Mesenchymal stem cell (in vitro differentiated cells and primary cell): ENCODE measurements at regions not wholly inside any gene's neighbourhood (a gene's known extent, or its start where the extent isn't known, plus 50 kb on each side); places are given as distances from the start of the nearest gene placed in this dataset.

Source experiments
- DNase-seq: peaks from one replicate; pipeline ENCODE4 v3.0.0-alpha.2; 2013
- H2AFZ ChIP-seq: one replicate; pipeline ENCODE4 v1.6.1; 2013; ENCODE audit warnings: low read depth, mild to moderate bottlenecking, control low read depth, inconsistent platforms, low read length, moderate library complexity
- H2AK5ac ChIP-seq: 2 replicates; pipeline ENCODE4 v1.6.1; 2013; ENCODE audit warnings: low read length, moderate library complexity, mild to moderate bottlenecking, inconsistent platforms; ENCODE audit not compliant: severe bottlenecking
- H2BK120ac ChIP-seq: one replicate; pipeline ENCODE4 v1.6.1; 2013; ENCODE audit warnings: low read depth, mild to moderate bottlenecking, inconsistent platforms, low read length, moderate library complexity
- H2BK12ac ChIP-seq, 2 experiments: one replicate each; pipeline ENCODE4 v1.6.1; 2013; ENCODE audit warnings: inconsistent platforms in 2 of 2, low read length in 2 of 2, mild to moderate bottlenecking in 2 of 2, moderate library complexity in 2 of 2, control low read depth in 1 of 2
- H2BK15ac ChIP-seq: one replicate; pipeline ENCODE4 v1.6.1; 2013; ENCODE audit warnings: mild to moderate bottlenecking, low read depth, inconsistent platforms; ENCODE audit not compliant: poor library complexity, severe bottlenecking
- H2BK5ac ChIP-seq: 2 replicates; pipeline ENCODE4 v1.6.1; 2013; ENCODE audit warnings: low read depth, mild to moderate bottlenecking, low read length, control low read depth, inconsistent platforms; ENCODE audit not compliant: poor library complexity, severe bottlenecking
- H3K14ac ChIP-seq, 2 experiments: one replicate each; pipeline ENCODE4 v1.6.1; 2013; ENCODE audit warnings: inconsistent platforms in 2 of 2, low read length in 2 of 2, control low read depth in 1 of 2, mild to moderate bottlenecking in 1 of 2, moderate library complexity in 1 of 2
- H3K18ac ChIP-seq, 2 experiments: one replicate each; pipeline ENCODE4 v1.6.1; 2013; ENCODE audit warnings: inconsistent platforms in 2 of 2, low read length in 2 of 2, control low read depth in 1 of 2, low read depth in 1 of 2, mild to moderate bottlenecking in 1 of 2
- H3K23ac ChIP-seq, 2 experiments: one replicate each; pipeline ENCODE4 v1.6.1; 2013; ENCODE audit warnings: inconsistent platforms in 2 of 2, low read length in 2 of 2, mild to moderate bottlenecking in 2 of 2, moderate library complexity in 2 of 2, control low read depth in 1 of 2
- H3K27ac ChIP-seq: 2 replicates; pipeline ENCODE4 v1.5.1; 2013; ENCODE audit warnings: mild to moderate bottlenecking, moderate library complexity, low read length, control low read depth, inconsistent platforms; ENCODE audit not compliant: poor library complexity, severe bottlenecking
- H3K27me3 ChIP-seq, 2 experiments: 2 replicates each; pipeline versions ENCODE4 v1.6.1 to v1.7.0; 2013; ENCODE audit warnings: low read length in 2 of 2, mild to moderate bottlenecking in 2 of 2, moderate library complexity in 2 of 2, control low read depth in 1 of 2, inconsistent platforms in 1 of 2; ENCODE audit not compliant: control insufficient read depth in 1 of 2, insufficient read depth in 1 of 2
- H3K36me3 ChIP-seq, 2 experiments: 2 replicates each; pipeline versions ENCODE4 v1.6.1 to v1.7.0; 2013; ENCODE audit warnings: low read length in 2 of 2, control low read depth in 1 of 2, inconsistent platforms in 1 of 2, low read depth in 1 of 2, mild to moderate bottlenecking in 1 of 2; ENCODE audit not compliant: insufficient read depth in 2 of 2, control insufficient read depth in 1 of 2
- H3K4ac ChIP-seq, 2 experiments: one replicate each; pipeline ENCODE4 v1.6.1; 2013; ENCODE audit warnings: inconsistent platforms in 2 of 2, low read length in 2 of 2, mild to moderate bottlenecking in 2 of 2, moderate library complexity in 2 of 2, control low read depth in 1 of 2, low read depth in 1 of 2
- H3K4me1 ChIP-seq: 2 replicates; pipeline ENCODE4 v1.6.1; 2013; ENCODE audit warnings: low read depth, low read length, control low read depth; ENCODE audit not compliant: control insufficient read depth, insufficient read depth
- H3K4me2 ChIP-seq: 2 replicates; pipeline ENCODE4 v1.6.1; 2013; ENCODE audit warnings: low read length, mild to moderate bottlenecking, inconsistent platforms; ENCODE audit not compliant: poor library complexity, severe bottlenecking
- H3K4me3 ChIP-seq, 2 experiments: 2 replicates each; pipeline versions ENCODE4 v1.5.1 to v1.7.0; 2013; ENCODE audit warnings: low read length in 2 of 2, mild to moderate bottlenecking in 2 of 2, control low read depth in 1 of 2, low read depth in 1 of 2; ENCODE audit not compliant: insufficient read depth in 1 of 2
- H3K79me1 ChIP-seq: replicated peaks from 2 replicates; pipeline ENCODE4 v1.6.1; 2013; ENCODE audit warnings: mild to moderate bottlenecking, control low read depth, low read length, inconsistent platforms; ENCODE audit not compliant: poor library complexity, severe bottlenecking
- H3K9ac ChIP-seq: 2 replicates; pipeline ENCODE4 v1.7.0; 2013; ENCODE audit warnings: mild to moderate bottlenecking, low read length, moderate library complexity
- H3K9me3 ChIP-seq: 2 replicates; pipeline ENCODE4 v1.7.0; 2013; ENCODE audit warnings: mild to moderate bottlenecking, low read length; ENCODE audit not compliant: control insufficient read depth
- H4K8ac ChIP-seq: one replicate; pipeline ENCODE4 v1.6.1; 2013; ENCODE audit warnings: inconsistent platforms, mild to moderate bottlenecking, low read length, moderate library complexity
- H4K91ac ChIP-seq: one replicate; pipeline ENCODE4 v1.6.1; 2013; ENCODE audit warnings: mild to moderate bottlenecking, low read length, inconsistent platforms
- WGBS: methylation state at CpG from one replicate; pipeline ENCODE4 v1.1.7; 2013; ENCODE audit warnings: mixed read lengths; 5-methylcytosine and 5-hydroxymethylcytosine counted together

DNA sequence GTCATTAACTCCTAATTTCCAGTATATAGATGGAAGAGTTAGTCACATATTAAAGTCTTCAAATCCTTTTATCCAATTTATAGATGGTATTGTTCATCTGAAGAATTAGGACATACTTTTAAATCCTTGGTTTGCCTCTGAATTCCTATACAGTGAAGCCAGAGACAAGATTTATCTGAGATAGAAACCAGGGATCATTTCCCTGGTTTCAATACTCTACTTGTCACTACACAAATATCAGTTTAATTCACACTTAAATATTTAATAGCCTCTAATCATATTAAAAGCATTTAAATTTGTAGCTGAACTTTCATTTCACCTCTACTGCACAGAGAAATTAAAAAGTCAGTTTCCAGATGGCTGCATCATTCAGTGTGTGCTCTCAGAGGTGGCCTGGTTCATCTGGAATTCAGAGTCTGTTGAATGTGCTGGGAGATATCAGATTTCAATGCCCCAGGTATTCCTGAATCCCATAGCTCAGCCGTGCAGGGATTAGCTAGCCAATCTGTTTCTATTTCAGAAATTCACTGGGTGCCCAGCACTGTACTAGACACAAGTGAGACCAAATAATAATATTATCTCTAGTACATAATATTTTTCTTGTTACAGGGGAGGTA lies 344.3 kb downstream of the AASDHPPT start:
- Histone ChIP-seq H3K4ac (no peak overlapping the region), H2BK12ac (no peak overlapping the region), H4K91ac (no peak overlapping the region), H3K27me3 (no peaks in the 10 kb centered on the region), H2BK5ac (no peak overlapping the region), H3K9me3 (no peaks in the 10 kb centered on the region), H3K4me2 (no peak overlapping the region), H3K36me3 (no peaks in the 10 kb centered on the region), H3K9ac (no peak overlapping the region), H2AK5ac (no peak overlapping the region), H2BK120ac (no peak overlapping the region), H2BK15ac (no peak overlapping the region), H3K14ac (no peak overlapping the region), H2AFZ (no peak overlapping the region), H3K23ac (no peak overlapping the region), H3K27ac (no peak overlapping the region), H3K4me3 (no peak overlapping the region), H4K8ac (no peak overlapping the region), H3K4me1 (peaks cover 1% of the 10 kb centered on the region), H3K18ac (no peak overlapping the region), H3K79me1 (no peaks in the 10 kb centered on the region)
- DNase-seq: no peak
- 80% methylated on average over 1 of the region's 1 CpG for WGBS

DNA sequence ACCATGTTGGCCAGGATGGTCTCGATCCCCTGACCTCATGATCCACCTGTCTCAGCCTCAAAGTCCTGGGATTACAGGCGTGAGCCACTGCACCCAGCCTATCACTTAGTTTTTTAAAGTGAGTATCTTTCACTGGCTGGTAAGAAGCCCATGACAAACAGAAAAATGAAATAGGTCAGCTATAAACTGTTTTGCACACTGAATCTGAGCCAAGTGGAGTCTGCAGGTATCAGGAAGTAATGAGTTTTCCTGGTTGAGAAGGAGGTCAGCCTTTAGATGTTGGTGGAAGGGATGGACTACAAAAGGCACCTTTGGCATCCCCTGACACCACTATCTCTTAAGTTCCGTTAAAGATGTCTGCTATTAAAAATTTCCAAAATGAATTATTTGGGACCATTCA lies 345.1 kb downstream of the AASDHPPT start:
- Histone ChIP-seq H2BK12ac (no peak overlapping the region), H3K4ac (no peak overlapping the region), H3K9ac (no peak overlapping the region), H3K18ac (no peak overlapping the region), H4K8ac (no peak overlapping the region), H3K36me3 (no peaks in the 10 kb centered on the region), H2BK5ac (no peak overlapping the region), H2BK15ac (no peak overlapping the region), H3K79me1 (no peaks in the 10 kb centered on the region), H3K4me2 (no peak overlapping the region), H3K4me3 (no peak overlapping the region), H3K4me1 (peaks cover 1% of the 10 kb centered on the region), H2AK5ac (no peak overlapping the region), H3K9me3 (no peaks in the 10 kb centered on the region), H2BK120ac (no peak overlapping the region), H3K23ac (no peak overlapping the region), H3K27me3 (no peaks in the 10 kb centered on the region), H4K91ac (no peak overlapping the region), H3K27ac (no peak overlapping the region), H2AFZ (no peak overlapping the region), H3K14ac (no peak overlapping the region)
- 96% methylated on average over 2 of the region's 3 CpGs for WGBS
- no peak for DNase-seq

DNA sequence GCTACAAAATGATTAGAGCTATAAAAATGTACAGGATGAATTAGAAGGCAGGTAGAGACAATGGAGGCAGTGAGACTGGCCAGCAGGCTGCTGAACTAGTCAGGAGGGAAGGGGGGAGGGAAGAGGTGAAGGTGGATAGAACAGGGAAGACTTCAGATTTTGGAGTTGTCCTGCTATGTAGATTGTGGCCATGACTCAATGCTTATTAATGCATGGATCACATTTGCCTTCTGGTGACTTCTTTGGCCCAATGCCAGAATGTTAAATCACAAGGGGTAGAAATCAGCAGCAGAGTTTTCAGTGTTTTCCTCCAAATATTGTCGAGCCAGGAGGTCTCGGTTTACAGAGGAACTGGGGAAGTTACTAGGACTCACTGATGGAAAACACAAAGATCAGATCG lies 346.6 kb downstream of the AASDHPPT start:
- no peak overlapping the region for H4K8ac ChIP-seq
- no peak overlapping the region for H2BK12ac ChIP-seq
- no peak overlapping the region for H4K91ac ChIP-seq
- no peak overlapping the region for H3K23ac ChIP-seq
- DNase-seq: peak; percentile 38
- H3K27me3 ChIP-seq: no peaks in the 10 kb centered on the region
- H3K18ac ChIP-seq: no peak overlapping the region
- peak overlapping the region; percentile 21 for H3K4me2 ChIP-seq
- H3K14ac ChIP-seq: no peak overlapping the region
- no peaks in the 10 kb centered on the region for H3K79me1 ChIP-seq
- no peak overlapping the region for H2BK5ac ChIP-seq
- H2BK15ac ChIP-seq: no peak overlapping the region
- no peak overlapping the region for H2AFZ ChIP-seq
- no peak overlapping the region for H2AK5ac ChIP-seq
- H3K9ac ChIP-seq: peak overlapping the region; percentile 78
- H3K4ac ChIP-seq: no peak overlapping the region
- peak overlapping the region; percentile 44 for H3K27ac ChIP-seq
- H3K4me1 ChIP-seq: peaks cover 1% of the 10 kb centered on the region
- WGBS: 83% methylated on average over 2 of the region's 3 CpGs
- H3K9me3 ChIP-seq: no peaks in the 10 kb centered on the region
- no peak overlapping the region for H2BK120ac ChIP-seq
- peak overlapping the region in 1 of 2 experiments; percentile 49 for H3K4me3 ChIP-seq
- no peaks in the 10 kb centered on the region for H3K36me3 ChIP-seq

DNA sequence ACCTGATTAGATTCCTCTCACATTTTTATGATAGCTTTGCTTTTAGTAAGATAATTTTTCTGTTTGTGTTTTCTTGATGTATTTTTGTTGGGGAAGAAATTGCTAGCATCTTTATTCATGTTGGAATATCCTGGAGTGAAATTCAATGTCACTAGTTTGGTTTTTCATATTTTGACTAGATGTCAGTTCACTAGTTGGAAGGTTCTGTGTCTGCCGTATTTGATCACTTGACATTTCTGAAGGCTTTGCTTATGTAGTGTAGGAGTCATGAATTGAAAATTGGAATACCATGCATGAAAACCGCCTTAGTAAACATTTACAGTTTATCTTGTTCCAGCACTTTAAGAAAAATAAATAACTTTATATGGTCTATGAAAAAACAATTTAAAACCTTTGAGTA lies 348.4 kb downstream of the AASDHPPT start:
- no peak overlapping the region for H3K9ac ChIP-seq
- no peak overlapping the region for H3K23ac ChIP-seq
- no peak overlapping the region for H2BK120ac ChIP-seq
- H3K14ac ChIP-seq: no peak overlapping the region
- no peaks in the 10 kb centered on the region for H3K36me3 ChIP-seq
- H3K4me1 ChIP-seq: peaks cover 1% of the 10 kb centered on the region
- no peak overlapping the region for H3K27ac ChIP-seq
- no peaks in the 10 kb centered on the region for H3K9me3 ChIP-seq
- no peak overlapping the region for H2BK12ac ChIP-seq
- no peak overlapping the region for H3K4me2 ChIP-seq
- H3K27me3 ChIP-seq: no peaks in the 10 kb centered on the region
- H4K91ac ChIP-seq: no peak overlapping the region
- no peak overlapping the region for H2AK5ac ChIP-seq
- H2BK15ac ChIP-seq: no peak overlapping the region
- no peak overlapping the region for H3K4me3 ChIP-seq
- 100% methylated on average over 1 of the region's 2 CpGs for WGBS
- no peak overlapping the region for H2BK5ac ChIP-seq
- DNase-seq: no peak
- H4K8ac ChIP-seq: no peak overlapping the region
- no peak overlapping the region for H3K4ac ChIP-seq
- H3K79me1 ChIP-seq: no peaks in the 10 kb centered on the region
- H3K18ac ChIP-seq: no peak overlapping the region
- H2AFZ ChIP-seq: no peak overlapping the region
